Ovary (tissue), 7 donors: ENCODE measurements at regions not wholly inside any gene's neighbourhood (a gene's known extent, or its start where the extent isn't known, plus 50 kb on each side); places are given as distances from the start of the nearest gene placed in this dataset.

ENCODE experiments used
- DNase-seq, 5 donors: peaks; one replicate each; pipeline ENCODE4 v3.0.0-alpha.2; 2019 to 2020
- H3K27ac ChIP-seq, 2 donors: fragments of 200-600 bp; one replicate each; pipeline versions ENCODE4 v1.5.1 to v1.8.0; 2019 to 2022
- H3K27me3 ChIP-seq: fragments of 200-600 bp; one replicate; pipeline ENCODE4 v1.8.0; 2022
- H3K36me3 ChIP-seq: fragments of 200-600 bp; sonication (generic); one replicate; pipeline ENCODE4 v1.5.1; 2019
- H3K4me1 ChIP-seq: one replicate; pipeline ENCODE4 v1.8.1; 2013; ENCODE audit warnings: mild to moderate bottlenecking, moderate library complexity; ENCODE audit not compliant: insufficient read depth
- H3K4me3 ChIP-seq: fragments of 200-600 bp; sonication (generic); one replicate; pipeline ENCODE4 v1.5.1; 2017
- H3K9me3 ChIP-seq, 2 donors: fragments of 200-600 bp in 1 of 2; sonication (generic) in 1 of 2; one replicate each; pipeline versions ENCODE4 v1.5.1 to v1.8.1; 2013 to 2019; ENCODE audit warnings: mild to moderate bottlenecking in 1 of 2, moderate library complexity in 1 of 2
- CTCF ChIP-seq, 3 donors: fragments of 450-650 bp in 2 of 3; fragments of 200-600 bp in 1 of 3; IDR thresholded peaks; one replicate each; pipeline versions ENCODE4 v1.5.1 to v1.8.0; 2016 to 2022; ENCODE audit warnings: antibody characterized with exemption in 3 of 3, mild to moderate bottlenecking in 1 of 3
- EP300 ChIP-seq: sonication (generic); formaldehyde crosslinking; IDR thresholded peaks from one replicate; pipeline ENCODE4 v1.6.1; 2017; ENCODE audit warnings: antibody characterized with exemption
- POLR2A ChIP-seq: fragments of 450-650 bp; IDR thresholded peaks from one replicate; pipeline ENCODE4 v1.6.1; 2017; ENCODE audit warnings: antibody characterized with exemption, mild to moderate bottlenecking, moderate library complexity
- WGBS, 3 donors: extraction: QIAGEN DNeasy Blood & Tissue Kit in 1 of 3; methylation state at CpG; one replicate each; pipeline versions ENCODE4 v1.1.5 to v1.1.7; 2013 to 2017; 5-methylcytosine and 5-hydroxymethylcytosine counted together
- intact Hi-C, 4 donors: fragments of 100-400 bp; cut with DNase I; formaldehyde crosslinking; loops; one replicate each; pipeline versions ENCODE4 v1.11.0 to v1.15.1; 2022 to 2023
- donor health status: DM: no; HTN: no; CAD: no; lungs with moderate emphysema.
- donor health status: DM: no; HTN: no; CAD: no.
- donor health status: Bipolar disorder and iron deficiency.
- donor health status: DM: no; HTN: no; CAD: no.
- donor health status: DM: yes; HTN: yes; CAD: no.

GRCh38 chr14:97546491-97547230 lies 749.5 kb downstream of the VRK1 start:
- 88 to 93% (median 90%) methylated on average over 20 of the region's 20 CpGs for WGBS, 3 donors
- Histone ChIP-seq H3K4me3 (no peak overlapping the region), H3K4me1 (no peaks in the 10 kb centered on the region), H3K36me3 (no peaks in the 10 kb centered on the region), H3K27me3 (no peaks in the 10 kb centered on the region), H3K27ac (no peak overlapping the region), H3K9me3 (no peaks in the 10 kb centered on the region)
- DNase-seq, result no peak
- intact Hi-C loops, result loop anchor here in 1 of 4 donors (1.0 kb wide), 1 partner anchor 9 kb away; no protein-coding TSS in a partner anchor
- TF ChIP-seq EP300 (no peak), CTCF (IDR thresholded peaks at IDR 0.05) (no peak), POLR2A (no peak)

- H3K27me3 ChIP-seq, result no peaks in the 10 kb centered on the region
- DNase-seq, result no peak
- intact Hi-C loops, result no loop called here
- H3K27ac ChIP-seq, result no peak overlapping the region
- H3K36me3 ChIP-seq, result no peaks in the 10 kb centered on the region
- H3K9me3 ChIP-seq, result no peaks in the 10 kb centered on the region
- H3K4me1 ChIP-seq, result no peaks in the 10 kb centered on the region
- 43 to 59% (median 56%) methylated on average over 3 of the region's 3 CpGs for WGBS, 3 donors
- H3K4me3 ChIP-seq, result no peak overlapping the region
- TF ChIP-seq EP300 (no peak), POLR2A (no peak), CTCF (IDR thresholded peaks at IDR 0.05) (no peak)
Observed at GRCh38 chr14:97550463-97550862, 753.3 kb downstream of the VRK1 start.

- TF ChIP-seq CTCF (IDR thresholded peaks at IDR 0.05), result no peak
- TF ChIP-seq EP300, result no peak
- TF ChIP-seq POLR2A, result no peak
Observed at GRCh38 chr14:97554597-97554996, 757.4 kb downstream of the VRK1 start.

GRCh38 chr14:97564334-97564733 lies 767.2 kb downstream of the VRK1 start:
- WGBS, 3 donors, result 64 to 69% (median 66%) methylated on average over 3 of the region's 3 CpGs
- no peak overlapping the region for H3K27ac ChIP-seq
- H3K36me3 ChIP-seq, result no peaks in the 10 kb centered on the region
- DNase-seq, result no peak
- H3K4me3 ChIP-seq, result no peak overlapping the region
- H3K27me3 ChIP-seq, result no peaks in the 10 kb centered on the region
- no peaks in the 10 kb centered on the region for H3K4me1 ChIP-seq
- intact Hi-C loops, result no loop called here
- TF ChIP-seq EP300 (no peak), CTCF (IDR thresholded peaks at IDR 0.05) (no peak), POLR2A (no peak)
- no peaks in the 10 kb centered on the region for H3K9me3 ChIP-seq

More at GRCh38 chr14:97554597-97554996, 757.4 kb downstream of the VRK1 start:
- intact Hi-C loops, result no loop called here
- no peak overlapping the region for H3K27ac ChIP-seq
- no peaks in the 10 kb centered on the region for H3K4me1 ChIP-seq
- no peaks in the 10 kb centered on the region for H3K36me3 ChIP-seq
- no peak overlapping the region for H3K4me3 ChIP-seq
- H3K27me3 ChIP-seq, result no peaks in the 10 kb centered on the region
- no peak for DNase-seq
- WGBS, 3 donors, result 59 to 68% (median 66%) methylated on average over 4 of the region's 4 CpGs
- H3K9me3 ChIP-seq, result no peaks in the 10 kb centered on the region
